ENCODE measurements at regions not wholly inside any gene's neighbourhood (a gene's known extent, or its start where the extent isn't known, plus 50 kb on each side); places are given as distances from the start of the nearest gene placed in this dataset.

- Histone ChIP-seq H4K5ac (ENCODE audit: insufficient read length, low read depth, low read length) (no peak overlapping the region), H3K27ac (ENCODE audit: insufficient read length, low read depth, low read length) (no peak overlapping the region), H2BK20ac (ENCODE audit: low read depth, low read length, poor library complexity, severe bottlenecking) (no peak overlapping the region), H3K79me1 (ENCODE audit: insufficient read depth, low read depth, low read length, poor library complexity, severe bottlenecking) (no peaks in the 10 kb centered on the region), H3K9me3 (ENCODE audit: control insufficient read depth, low read depth, low read length) (no peaks in the 10 kb centered on the region), H3K23me2 (ENCODE audit: insufficient read length, low read depth, low read length, poor library complexity, severe bottlenecking) (no peaks in the 10 kb centered on the region), H4K20me1 (ENCODE audit: control insufficient read depth, insufficient read depth, insufficient read length) (no peaks in the 10 kb centered on the region), H4K91ac (ENCODE audit: insufficient read length, low read depth, low read length) (no peak overlapping the region), H4K8ac (replicated peaks; ENCODE audit: insufficient read length, low read depth, low read length) (no peak overlapping the region), H3K23ac (ENCODE audit: insufficient read length, low read depth, low read length) (no peak overlapping the region), H2AK5ac (ENCODE audit: insufficient read length, low read length) (no peak overlapping the region), H3K4me1 (ENCODE audit: insufficient read depth, low read length) (no peaks in the 10 kb centered on the region), H3K79me2 (ENCODE audit: insufficient read depth, low read length) (no peaks in the 10 kb centered on the region), H3K9ac (ENCODE audit: extremely low read depth, insufficient read length, low read length) (no peak overlapping the region), H2AFZ (ENCODE audit: low read length) (no peak overlapping the region), H3K4me2 (ENCODE audit: insufficient read depth, insufficient read length, low read length) (no peak overlapping the region), H2BK15ac (ENCODE audit: low read depth, low read length) (no peak overlapping the region), H3K18ac (ENCODE audit: insufficient read length, low read depth, low read length) (no peak overlapping the region), H2BK120ac (ENCODE audit: low read depth, low read length, poor library complexity, severe bottlenecking) (no peak overlapping the region), H3K14ac (ENCODE audit: insufficient read depth, low read length) (no peak overlapping the region), H3K56ac (ENCODE audit: insufficient read length, low read depth, low read length) (no peak overlapping the region), H3T11ph (ENCODE audit: low read length) (no peak overlapping the region), H3K27me3 (ENCODE audit: insufficient read depth, low read length) (no peaks in the 10 kb centered on the region), H2BK5ac (ENCODE audit: insufficient read length, low read length) (no peak overlapping the region), H3K4ac (ENCODE audit: low read depth, low read length) (no peak overlapping the region), H2BK12ac (ENCODE audit: insufficient read length, low read depth, low read length) (no peak overlapping the region)
- no peak overlapping the region for H3K4me3 Mint-ChIP-seq
- H3K4me1 Mint-ChIP-seq = peaks cover 5 to 13% of the 10 kb centered on the region in 2 experiments
- no peaks in the 10 kb centered on the region for H3K36me3 Mint-ChIP-seq (ENCODE audit: insufficient read depth in 1 of 3, low read depth in 3 of 3)
- TF ChIP-seq, protein P1, sequence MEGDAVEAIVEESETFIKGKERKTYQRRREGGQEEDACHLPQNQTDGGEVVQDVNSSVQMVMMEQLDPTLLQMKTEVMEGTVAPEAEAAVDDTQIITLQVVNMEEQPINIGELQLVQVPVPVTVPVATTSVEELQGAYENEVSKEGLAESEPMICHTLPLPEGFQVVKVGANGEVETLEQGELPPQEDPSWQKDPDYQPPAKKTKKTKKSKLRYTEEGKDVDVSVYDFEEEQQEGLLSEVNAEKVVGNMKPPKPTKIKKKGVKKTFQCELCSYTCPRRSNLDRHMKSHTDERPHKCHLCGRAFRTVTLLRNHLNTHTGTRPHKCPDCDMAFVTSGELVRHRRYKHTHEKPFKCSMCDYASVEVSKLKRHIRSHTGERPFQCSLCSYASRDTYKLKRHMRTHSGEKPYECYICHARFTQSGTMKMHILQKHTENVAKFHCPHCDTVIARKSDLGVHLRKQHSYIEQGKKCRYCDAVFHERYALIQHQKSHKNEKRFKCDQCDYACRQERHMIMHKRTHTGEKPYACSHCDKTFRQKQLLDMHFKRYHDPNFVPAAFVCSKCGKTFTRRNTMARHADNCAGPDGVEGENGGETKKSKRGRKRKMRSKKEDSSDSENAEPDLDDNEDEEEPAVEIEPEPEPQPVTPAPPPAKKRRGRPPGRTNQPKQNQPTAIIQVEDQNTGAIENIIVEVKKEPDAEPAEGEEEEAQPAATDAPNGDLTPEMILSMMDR (conservative IDR thresholded peaks at IDR 0.05) = no peak
- H3K27me3 Mint-ChIP-seq (ENCODE audit: low read depth) = peaks cover 3% of the 10 kb centered on the region; the same call in 1 of the 2 replicates
- no peak for DNase-seq
- no CpG with 5 or more reads among the region's 5 CpGs for WGBS (ENCODE audit: extremely low coverage, insufficient read length, low lambda C conversion rate)
- H3K9me3 Mint-ChIP-seq = no peaks in the 10 kb centered on the region
- no peak overlapping the region for H3K27ac Mint-ChIP-seq
These were observed 151.8 kb downstream of the SEC61B start for GRCh38 chr9:99373912-99374311.
